ENCODE measurements at regions not wholly inside any gene's neighbourhood (a gene's known extent, or its start where the extent isn't known, plus 50 kb on each side); places are given as distances from the start of the nearest gene placed in this dataset.

DNA sequence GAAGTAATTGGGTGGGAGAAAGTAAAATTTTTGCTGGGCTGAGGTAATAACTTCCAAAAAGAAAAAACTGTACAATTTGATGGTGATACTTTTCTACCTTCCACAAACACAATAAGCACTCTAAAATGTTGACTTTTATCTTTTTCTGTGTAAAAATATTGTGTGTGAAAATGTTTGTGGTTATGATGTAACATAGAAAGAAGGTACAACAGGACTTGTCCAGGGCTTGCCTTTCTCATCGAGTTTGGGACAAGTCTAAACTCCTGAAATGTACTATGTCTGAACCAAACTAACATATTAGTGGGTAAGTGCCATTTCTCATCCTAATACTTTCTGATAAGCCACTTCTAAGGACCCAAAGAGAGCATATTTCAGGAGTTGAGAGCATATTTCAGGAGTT lies 174.2 kb upstream of the PDGFD start:
- TF ChIP-seq ZNF614 (CRISPR knock-in tag; IDR thresholded peaks at IDR 0.05; ENCODE audit: borderline replicate concordance) (no peak), ZBTB33 (CRISPR knock-in tag; IDR thresholded peaks at IDR 0.05) (no peak), TAF1 (CRISPR knock-in tag; IDR thresholded peaks at IDR 0.05) (no peak), EP300 (IDR thresholded peaks at IDR 0.05; ENCODE audit: low read depth in 2 of 2, low read length in 2 of 2) (no peak), EP300 (CRISPR knock-in tag; IDR thresholded peaks at IDR 0.05; ENCODE audit: borderline replicate concordance) (no peak), ZNF430 (CRISPR knock-in tag; IDR thresholded peaks at IDR 0.05) (no peak), PHF8 (CRISPR knock-in tag; IDR thresholded peaks at IDR 0.05) (no peak), SRSF1 (optimal IDR thresholded peaks at IDR 0.05; ENCODE audit: low read depth, low read length) (no peak), SP1 (IDR thresholded peaks at IDR 0.05) (no peak), SP1 (CRISPR knock-in tag; IDR thresholded peaks at IDR 0.05) (no peak), ZNF292 (CRISPR knock-in tag; IDR thresholded peaks at IDR 0.05; ENCODE audit: borderline replicate concordance, low read depth) (no peak)
- TF ChIP-seq, protein P1, sequence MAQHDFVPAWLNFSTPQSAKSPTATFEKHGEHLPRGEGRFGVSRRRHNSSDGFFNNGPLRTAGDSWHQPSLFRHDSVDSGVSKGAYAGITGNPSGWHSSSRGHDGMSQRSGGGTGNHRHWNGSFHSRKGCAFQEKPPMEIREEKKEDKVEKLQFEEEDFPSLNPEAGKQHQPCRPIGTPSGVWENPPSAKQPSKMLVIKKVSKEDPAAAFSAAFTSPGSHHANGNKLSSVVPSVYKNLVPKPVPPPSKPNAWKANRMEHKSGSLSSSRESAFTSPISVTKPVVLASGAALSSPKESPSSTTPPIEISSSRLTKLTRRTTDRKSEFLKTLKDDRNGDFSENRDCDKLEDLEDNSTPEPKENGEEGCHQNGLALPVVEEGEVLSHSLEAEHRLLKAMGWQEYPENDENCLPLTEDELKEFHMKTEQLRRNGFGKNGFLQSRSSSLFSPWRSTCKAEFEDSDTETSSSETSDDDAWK (CRISPR knock-in tag; IDR thresholded peaks at IDR 0.05): no peak
- TF ChIP-seq, protein P2, sequence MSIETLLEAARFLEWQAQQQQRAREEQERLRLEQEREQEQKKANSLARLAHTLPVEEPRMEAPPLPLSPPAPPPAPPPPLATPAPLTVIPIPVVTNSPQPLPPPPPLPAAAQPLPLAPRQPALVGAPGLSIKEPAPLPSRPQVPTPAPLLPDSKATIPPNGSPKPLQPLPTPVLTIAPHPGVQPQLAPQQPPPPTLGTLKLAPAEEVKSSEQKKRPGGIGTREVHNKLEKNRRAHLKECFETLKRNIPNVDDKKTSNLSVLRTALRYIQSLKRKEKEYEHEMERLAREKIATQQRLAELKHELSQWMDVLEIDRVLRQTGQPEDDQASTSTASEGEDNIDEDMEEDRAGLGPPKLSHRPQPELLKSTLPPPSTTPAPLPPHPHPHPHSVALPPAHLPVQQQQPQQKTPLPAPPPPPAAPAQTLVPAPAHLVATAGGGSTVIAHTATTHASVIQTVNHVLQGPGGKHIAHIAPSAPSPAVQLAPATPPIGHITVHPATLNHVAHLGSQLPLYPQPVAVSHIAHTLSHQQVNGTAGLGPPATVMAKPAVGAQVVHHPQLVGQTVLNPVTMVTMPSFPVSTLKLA (IDR thresholded peaks at IDR 0.05): no peak
